Activated CD4-positive, alpha-beta T cell treated with anti-CD3 and anti-CD28 coated beads, Interleukin-10, Interleukin-2, amounts not matched to agents 100 ng/mL and 50 ng/mL, durations not matched to agents 16 hours and 8 hours (primary cell): ENCODE measurements at regions not wholly inside any gene's neighbourhood (a gene's known extent, or its start where the extent isn't known, plus 50 kb on each side); places are given as distances from the start of the nearest gene placed in this dataset.
A peak's percentile ranks its signal among the peaks of the same experiment; 100 is the strongest.

Source experiments
- DNase-seq: peaks from one replicate; pipeline ENCODE4 v3.0.0-alpha.2; 2020

- DNase-seq: no peak
Measured at GRCh38 chr7:53719122-53719521, 683.7 kb downstream of the POM121L12 start.

DNA sequence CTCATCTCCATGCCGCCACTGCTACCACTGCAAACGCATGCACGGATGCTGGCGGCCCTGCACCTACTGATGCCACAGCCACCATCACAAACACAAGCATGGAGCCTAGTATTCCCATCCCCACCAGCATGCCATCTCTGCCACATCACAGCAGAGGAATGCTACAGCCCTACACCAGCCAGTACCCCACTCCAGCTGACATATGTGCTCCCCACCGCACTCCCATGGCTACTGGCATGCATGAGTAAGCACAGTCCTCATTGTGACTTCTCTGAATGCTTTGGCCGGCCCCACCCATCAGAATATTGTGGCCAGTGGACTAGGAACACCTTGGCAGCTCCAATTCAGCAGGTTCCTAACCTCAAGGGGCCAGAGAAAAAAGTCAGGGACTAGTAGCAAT lies 705.5 kb downstream of the POM121L12 start:
- no peak for DNase-seq

GRCh38 chr7:53743697-53744402 lies 708.4 kb downstream of the POM121L12 start:
- no peak for DNase-seq

DNA sequence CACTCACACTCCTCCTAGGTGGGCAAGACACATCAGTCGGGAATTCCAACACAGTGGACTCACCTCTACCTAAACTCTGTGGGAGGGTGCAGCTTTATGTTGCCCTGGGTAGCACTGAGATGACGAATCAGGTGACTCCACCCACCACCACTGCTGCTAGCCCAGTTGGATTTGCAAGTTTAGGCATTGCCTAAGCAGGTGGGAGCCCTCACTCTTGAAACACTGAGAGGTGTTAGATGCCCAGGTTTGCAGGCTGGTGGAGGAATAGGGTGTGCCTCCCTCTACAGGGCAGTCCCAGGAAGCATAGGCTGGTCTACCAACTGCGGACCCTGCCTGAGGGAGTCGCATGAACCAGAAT lies 708.9 kb downstream of the POM121L12 start:
- DNase-seq: no peak

- DNase-seq: no peak
Measured at GRCh38 chr7:53756946-53757345, 721.5 kb downstream of the POM121L12 start.

DNA sequence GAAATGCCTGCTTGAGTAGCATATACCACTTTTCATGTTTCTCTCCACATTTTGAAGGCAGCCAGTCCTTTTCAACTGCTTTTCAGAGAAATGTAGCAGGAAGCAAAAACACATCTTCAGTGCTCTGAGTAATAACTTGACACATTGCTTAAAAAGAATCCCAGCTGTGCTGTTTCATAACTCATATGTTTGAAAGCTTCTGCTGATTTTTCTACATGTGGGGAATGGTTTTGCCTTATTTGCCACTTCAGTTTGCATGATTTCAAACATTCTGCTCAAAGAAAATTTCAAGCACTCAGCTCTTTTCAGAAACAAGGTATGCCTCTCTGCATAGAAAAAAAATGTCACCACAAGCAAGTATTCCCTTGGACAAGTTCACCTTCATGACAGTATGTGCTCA lies 732.8 kb downstream of the POM121L12 start:
- no peak for DNase-seq

GRCh38 chr7:53771701-53772100 lies 736.3 kb downstream of the POM121L12 start:
- DNase-seq: no peak

- DNase-seq: no peak
Measured at GRCh38 chr7:53776323-53776722, 740.9 kb downstream of the POM121L12 start.

GRCh38 chr7:53789741-53790140 lies 752.4 kb upstream of the VSTM2A start:
- no peak for DNase-seq

DNA sequence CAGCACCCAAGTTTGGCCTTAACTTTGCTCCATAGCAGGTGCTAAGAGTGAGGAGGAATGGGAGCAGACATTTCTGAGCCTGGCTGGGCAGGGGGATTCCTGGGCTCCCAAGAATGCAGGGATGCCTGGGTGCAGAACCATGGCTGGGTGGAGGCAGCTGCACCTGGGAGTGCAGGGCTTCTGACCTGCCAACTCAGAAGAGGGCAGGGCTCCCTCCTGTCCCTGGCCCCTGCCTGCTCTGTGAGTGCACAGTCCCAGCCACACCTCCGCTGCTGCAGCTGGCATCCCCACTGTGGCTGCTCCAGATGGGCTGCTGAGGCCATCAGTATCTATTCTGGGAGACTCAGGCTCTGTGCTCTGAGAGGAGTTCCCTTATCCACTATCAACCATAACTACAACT lies 747.4 kb upstream of the VSTM2A start:
- DNase-seq: no peak

- no peak for DNase-seq
Measured at GRCh38 chr7:53800746-53801145, 741.4 kb upstream of the VSTM2A start.

DNA sequence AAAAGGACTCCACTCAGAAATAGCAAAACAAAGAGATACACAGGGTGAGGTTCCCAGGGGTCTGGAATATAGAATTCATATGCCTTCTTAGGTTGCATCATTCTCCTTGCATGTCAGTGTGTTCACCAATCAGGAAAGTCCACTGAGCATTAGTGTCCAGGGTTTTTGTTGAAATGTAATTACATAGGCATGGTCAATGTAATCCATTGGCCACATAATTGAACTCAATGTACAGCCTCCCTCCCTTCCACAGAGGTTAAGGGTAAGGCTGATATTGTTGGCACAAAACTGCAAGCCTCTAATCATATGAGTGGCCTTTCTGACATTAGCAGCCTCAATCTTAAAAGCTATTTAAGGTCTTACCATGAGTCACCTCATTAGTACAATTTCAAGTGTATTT lies 736.1 kb upstream of the VSTM2A start:
- DNase-seq: no peak

DNA sequence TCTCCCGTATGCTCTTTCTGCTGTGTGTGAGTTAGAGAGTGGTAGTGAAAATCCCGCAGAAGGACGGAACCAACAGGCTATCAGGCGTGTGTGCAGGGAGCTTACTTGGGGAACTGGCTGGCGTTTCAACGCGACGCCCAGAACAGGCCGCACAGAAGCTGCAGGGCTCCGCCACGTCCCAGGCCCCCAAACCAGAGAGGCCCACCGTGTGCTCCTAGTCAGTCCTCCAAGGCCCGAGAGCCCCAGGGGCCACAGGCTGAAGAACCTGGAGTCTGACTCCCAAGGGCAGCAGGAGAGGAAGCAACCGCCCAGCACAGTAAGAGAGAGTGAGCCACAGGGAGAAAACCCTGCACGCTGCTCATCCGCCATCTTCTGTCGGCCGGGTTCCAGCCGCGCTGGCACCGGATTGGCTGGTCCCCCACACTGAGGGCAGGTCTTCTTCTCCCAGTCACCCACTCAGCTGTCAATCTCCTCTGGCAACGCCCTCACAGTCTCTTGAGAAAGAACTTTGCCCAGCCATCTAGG lies 730.6 kb upstream of the VSTM2A start:
- DNase-seq: peak; percentile 2

- DNase-seq: no peak
Measured at GRCh38 chr7:53812135-53812534, 730.0 kb upstream of the VSTM2A start.

DNA sequence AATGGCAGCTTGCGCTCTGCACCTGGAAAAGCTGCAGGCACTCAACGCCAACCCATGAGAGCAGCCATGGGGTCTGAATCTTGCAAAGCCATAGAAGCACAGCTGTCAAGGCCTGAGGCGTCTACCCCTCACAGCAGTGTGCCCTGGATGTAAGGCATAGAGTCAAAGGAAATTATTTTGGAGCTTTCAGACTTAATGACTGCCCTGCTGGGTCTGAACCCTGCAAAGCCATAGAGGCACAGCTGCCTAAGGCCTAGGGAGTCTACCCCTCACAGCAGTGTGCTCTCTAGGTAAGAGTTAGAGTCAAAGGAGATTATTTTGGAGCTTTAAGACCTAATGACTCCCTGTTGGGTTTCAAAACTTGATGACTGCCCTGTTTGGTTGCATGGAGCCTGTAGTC lies 706.9 kb upstream of the VSTM2A start:
- DNase-seq: no peak

DNA sequence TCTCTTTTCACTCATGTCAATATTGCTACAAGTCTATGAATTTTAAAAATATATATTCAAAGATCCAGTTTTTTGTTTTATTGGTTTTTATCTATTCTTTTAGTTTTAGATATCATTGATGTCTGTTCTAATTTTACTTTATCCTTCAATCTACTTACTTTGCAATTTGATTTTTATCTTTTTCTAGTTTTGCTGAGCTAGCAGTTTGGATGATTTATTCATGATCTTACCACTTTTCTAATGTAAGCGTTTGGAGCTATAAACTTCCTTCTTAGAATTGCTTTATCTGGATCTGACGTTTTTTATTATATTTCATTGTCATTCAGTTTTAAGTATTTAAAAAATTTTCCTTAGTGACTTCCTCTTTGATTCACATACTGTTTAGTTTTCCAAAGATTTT lies 664.5 kb upstream of the VSTM2A start:
- no peak for DNase-seq

GRCh38 chr7:53900856-53901528 lies 641.2 kb upstream of the VSTM2A start:
- DNase-seq: no peak

DNA sequence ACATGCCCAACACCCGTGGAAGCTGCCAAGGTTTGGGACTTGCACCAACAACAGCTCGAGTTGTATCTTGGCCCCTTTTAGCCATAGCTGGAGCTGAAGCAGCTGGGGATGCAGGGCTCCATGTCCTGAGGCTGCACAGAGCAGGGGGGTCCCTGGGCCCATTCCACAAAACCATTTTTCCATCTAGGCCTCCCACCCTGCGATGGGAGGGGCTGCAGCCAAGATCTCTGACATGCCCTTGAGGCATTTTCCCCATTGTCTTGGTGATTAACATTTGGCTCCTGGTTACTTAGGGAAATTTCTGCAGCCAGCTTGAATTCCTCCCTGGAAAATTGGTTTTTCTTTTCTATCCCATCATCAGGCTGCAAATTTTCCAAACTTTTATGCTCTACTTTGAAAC lies 637.8 kb upstream of the VSTM2A start:
- no peak for DNase-seq

DNA sequence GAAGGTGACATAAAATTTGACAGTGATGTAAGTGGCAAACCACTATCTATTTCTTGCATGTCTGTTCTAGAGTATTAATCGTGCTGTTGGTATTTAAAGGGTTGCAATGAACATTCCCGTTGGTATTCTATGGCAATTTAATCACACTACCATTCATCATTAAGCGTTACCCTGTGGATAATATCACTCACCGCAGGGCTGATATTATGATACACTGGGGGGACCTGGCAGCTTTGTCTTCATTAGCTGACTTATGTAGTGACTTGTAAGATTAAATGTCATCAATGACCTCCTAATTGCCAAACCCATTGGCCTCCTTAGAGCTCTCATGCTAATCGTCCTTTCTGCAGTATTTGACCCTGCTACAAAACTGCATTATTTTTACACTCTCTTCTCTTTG lies 624.5 kb upstream of the VSTM2A start:
- DNase-seq: no peak

- no peak for DNase-seq
Measured at GRCh38 chr7:53920011-53920410, 622.2 kb upstream of the VSTM2A start.

DNA sequence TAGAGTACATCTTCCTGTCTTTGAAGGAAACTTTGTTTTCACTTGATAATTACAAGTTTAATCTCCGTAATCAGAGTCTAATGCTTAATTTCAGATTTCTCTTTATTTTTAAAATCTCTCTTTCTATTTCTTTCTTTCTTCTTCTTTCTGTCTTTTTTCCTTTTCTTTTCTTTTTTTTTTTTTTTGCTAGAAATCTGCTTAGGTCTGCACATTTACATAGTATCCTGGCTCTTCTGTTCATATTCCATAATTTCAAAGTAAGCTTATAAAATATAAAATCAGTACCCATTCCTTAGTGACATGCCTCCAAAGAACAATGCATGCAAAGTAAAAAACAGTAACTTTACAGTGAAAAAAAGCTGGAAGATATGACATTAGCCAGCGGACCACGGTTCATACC lies 601.7 kb upstream of the VSTM2A start:
- no peak for DNase-seq

GRCh38 chr7:53947732-53948131 lies 594.4 kb upstream of the VSTM2A start:
- DNase-seq: no peak

DNA sequence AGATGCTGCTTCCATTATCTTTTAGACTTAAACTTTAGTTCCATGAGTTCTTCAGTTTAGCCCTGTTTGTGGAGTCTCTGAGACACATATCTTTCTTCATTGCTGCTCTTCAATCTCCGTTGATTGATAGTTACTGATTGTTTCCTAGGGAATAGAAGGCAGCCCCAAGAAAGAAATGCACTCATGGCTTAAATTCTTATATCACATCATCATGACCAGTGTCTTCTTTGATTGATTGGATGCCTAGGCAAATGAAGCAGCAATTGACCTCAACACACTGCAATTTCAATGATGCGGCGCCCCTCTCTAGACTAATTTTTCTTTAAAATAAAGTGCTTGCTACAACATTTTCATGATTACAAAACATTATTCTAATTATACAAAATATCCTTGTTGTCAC lies 576.5 kb upstream of the VSTM2A start:
- DNase-seq: no peak

DNA sequence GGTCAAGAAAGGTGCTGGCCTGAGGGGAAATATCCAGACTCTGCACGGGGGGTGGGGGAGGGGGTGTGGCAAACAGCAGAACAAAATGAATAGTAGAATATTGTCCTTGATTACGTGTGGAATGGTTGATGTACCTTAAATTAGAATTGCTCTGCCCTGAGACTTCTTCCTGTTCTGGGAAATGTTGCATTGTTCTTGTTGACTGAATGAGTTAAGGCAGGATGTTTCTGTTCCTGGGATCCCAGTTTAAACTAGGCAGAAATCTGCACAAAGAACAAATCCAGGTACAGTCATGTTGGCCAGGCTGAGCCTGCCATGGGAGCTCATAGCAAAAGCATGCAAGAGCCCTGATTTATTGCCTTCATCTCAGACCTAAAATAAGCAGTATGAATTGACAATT lies 558.7 kb upstream of the VSTM2A start:
- no peak for DNase-seq

DNA sequence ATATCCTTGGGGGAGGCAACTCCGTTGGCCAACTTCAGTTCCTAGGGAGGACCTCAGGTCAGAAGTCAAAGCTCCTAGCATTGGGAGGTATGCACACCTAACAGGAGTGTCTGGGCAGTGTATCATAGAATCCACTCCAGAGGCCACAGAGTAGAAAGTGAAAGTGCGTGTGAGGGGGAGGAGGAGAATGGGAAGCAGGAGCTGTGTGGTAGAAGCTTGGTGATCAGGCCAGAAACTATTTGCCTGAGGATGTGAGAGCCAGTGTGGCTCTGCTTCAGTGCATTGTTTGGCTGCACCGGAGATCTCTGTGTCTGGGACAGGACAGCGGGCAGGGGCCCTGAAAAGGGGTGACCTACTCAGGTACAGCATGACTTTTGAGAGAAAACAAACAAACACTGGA lies 557.4 kb upstream of the VSTM2A start:
- DNase-seq: no peak
